ENCODE measurements at regions not wholly inside any gene's neighbourhood (a gene's known extent, or its start where the extent isn't known, plus 50 kb on each side); places are given as distances from the start of the nearest gene placed in this dataset.

DNA sequence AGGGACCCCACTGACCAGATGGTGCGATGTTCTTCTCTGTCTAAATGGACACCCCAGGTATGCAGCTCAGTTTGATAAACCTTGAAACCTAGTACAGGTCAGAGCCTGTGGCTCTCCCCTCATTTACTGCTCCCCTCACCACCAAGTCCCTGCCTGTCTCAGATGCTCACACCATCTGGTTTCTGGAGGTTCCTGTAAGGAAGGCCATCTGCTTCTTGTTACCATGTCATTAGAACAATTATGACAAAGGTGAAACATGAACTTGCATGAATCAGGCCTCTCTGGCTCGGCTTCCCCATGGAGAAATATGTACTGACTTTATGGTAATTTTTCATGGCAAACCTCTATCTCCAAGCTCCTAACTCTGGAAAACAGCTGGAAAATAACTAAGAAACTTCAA lies 965.7 kb downstream of the UQCRFS1 start:
- no peak for DNase-seq

- DNase-seq, result no peak
These were observed 967.0 kb downstream of the UQCRFS1 start for GRCh38 chr19:28245937-28246336.

DNA sequence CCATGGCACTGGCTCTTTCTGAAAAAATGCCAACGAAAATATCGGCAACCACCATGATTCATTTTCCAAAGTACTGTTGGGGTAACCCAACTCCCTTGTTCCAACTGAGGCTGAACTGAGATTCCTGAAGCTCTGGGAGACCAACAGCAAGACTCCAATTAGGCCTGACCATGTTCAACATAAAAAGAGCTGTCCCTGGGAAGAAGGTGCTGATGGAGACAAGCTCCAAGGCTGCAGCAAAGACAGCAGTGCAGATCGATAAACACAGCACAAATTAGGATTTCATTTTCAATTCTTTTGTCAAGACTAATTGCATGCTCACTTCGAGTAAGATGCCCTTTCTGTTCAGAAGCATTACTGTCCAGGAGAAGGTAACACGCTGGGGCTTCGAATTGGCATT lies 968.0 kb downstream of the UQCRFS1 start:
- DNase-seq, result no peak

- peak; percentile 9 to 57 for DNase-seq
These were observed 970.5 kb downstream of the UQCRFS1 start for GRCh38 chr19:28242317-28242927.

DNA sequence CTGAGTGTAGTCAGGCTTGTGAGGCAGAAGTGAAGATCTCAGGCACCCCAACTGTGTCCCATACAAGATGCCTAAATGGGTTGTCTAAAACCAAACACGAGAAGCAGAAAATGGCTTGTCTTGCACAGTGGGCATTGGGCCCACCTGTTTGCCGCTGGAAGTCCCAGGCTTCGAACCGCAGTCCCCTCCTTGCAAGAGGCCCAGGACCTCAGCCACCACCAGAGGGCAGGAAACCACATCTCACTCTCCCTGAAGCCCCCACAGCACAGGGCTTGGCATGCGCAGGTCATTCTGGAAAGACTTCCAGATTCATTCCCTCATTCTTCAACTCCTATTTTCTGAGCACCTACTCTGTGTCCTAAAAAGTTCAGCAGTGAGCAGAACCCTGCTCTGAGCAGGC lies 973.7 kb downstream of the UQCRFS1 start:
- peak in 1 of 2 experiments; percentile 5 for DNase-seq

GRCh38 chr19:28238270-28238820 lies 974.6 kb downstream of the UQCRFS1 start:
- no peak for DNase-seq

- DNase-seq, result no peak
These were observed 977.3 kb downstream of the UQCRFS1 start for GRCh38 chr19:28235606-28236125.

- DNase-seq, result no peak
These were observed 978.3 kb downstream of the UQCRFS1 start for GRCh38 chr19:28234637-28235036.

GRCh38 chr19:28228854-28229253 lies 984.1 kb downstream of the UQCRFS1 start:
- DNase-seq, result no peak

GRCh38 chr19:28224441-28224840 lies 988.5 kb downstream of the UQCRFS1 start:
- no peak for DNase-seq

DNA sequence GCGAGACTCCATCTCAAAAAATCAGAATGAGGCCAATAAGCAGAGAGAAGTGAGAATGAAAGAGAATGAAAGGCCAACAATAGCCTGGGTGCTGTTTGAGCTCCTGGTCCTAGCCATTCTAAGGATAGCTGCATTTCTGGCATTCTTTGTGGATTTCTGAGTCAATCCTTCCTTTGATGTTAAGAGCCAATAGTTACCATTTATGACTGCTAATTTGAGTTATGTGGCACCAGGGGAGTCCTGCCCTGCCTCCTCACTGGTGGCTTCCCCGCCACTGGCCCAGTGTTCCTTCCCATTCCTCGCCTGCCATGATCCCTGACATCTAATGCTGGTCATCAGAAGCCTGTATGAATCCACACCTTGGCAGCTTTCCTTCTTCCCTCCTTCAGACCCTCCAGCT lies 991.2 kb downstream of the UQCRFS1 start:
- no peak for DNase-seq

DNA sequence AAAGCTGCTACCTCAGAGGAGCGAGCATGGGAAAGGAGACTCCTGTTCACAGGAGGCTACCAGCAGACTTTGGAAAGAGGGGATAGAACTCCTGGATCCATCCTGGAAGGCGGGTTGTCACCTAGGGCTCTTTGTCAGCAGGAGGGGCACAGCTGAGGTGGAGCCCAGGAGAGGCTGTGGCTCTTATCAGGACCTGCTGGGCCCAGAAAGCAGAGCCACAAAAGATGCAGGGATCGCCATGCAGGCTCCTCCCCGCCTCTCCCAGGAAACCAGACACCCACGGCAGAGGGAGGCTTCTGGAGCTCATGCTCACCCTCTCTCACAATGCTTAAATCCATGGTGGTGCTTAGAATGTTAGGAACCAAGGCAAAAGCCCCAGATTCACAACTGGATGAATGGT lies 994.2 kb downstream of the UQCRFS1 start:
- DNase-seq, result no peak

DNA sequence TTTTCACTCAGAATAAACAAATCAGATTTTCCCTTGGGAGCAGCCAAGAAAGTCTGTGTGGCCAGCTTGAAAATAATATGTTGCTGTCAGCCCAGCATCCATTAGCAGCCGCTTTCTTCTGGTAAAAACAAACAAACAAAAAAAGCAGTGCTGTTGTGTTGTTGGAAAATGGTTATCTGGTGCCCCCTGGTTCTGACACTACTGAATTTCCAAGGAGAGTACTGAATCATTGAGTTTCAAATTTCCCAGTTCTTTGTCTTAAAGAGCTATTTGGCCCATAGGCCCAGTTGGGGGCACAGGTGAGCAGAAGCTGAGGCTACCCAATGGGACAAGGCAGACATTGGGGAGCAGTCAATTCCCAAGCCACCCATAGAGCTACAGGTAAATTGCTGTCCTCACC lies 995.9 kb downstream of the UQCRFS1 start:
- no peak for DNase-seq

- DNase-seq, result no peak
These were observed 999.4 kb downstream of the UQCRFS1 start for GRCh38 chr19:28213470-28214082.

DNA sequence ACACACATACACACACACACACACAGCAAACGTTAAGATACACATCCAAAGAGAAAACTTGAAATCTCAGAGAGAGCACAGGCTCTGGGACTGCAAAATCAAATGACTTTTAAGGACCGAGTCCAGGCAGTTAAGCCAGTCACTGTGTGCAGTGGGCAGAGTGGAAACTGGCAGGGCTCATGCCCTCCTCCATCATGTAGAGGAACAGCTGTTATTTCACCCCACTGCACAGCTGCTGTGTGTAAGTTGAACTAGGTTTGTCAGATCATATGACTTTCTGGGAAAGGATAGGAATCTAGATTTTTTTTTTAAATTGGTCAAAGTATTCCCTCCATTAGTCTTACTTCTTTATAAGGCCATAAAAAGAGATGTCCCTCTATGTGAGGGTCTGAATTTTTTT lies 1002.1 kb downstream of the UQCRFS1 start:
- DNase-seq, result no peak

DNA sequence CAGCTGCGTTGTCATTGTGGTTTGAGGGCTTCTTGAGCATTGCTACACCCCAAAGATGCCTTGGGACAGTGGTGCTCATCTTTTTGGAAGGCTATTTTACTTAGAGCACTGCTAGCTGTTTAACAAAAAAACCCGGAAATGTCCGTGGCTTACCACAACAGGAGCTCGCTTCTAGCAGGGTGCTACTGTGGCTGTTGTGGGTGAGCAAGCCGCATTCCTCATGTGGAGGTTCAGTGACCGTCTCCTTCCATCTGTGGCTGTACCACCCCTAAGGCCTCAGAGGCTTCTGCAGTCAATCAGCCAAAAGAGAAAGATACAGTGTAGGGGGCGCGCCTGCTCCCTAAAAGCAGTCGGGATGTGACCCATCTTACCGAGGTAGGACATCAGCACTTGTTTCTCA lies 1004.2 kb downstream of the UQCRFS1 start:
- DNase-seq, result no peak

GRCh38 chr19:28207244-28207643 lies 1005.7 kb downstream of the UQCRFS1 start:
- DNase-seq, result no peak

GRCh38 chr19:28201462-28201943 lies 1011.4 kb downstream of the UQCRFS1 start:
- DNase-seq, result no peak

DNA sequence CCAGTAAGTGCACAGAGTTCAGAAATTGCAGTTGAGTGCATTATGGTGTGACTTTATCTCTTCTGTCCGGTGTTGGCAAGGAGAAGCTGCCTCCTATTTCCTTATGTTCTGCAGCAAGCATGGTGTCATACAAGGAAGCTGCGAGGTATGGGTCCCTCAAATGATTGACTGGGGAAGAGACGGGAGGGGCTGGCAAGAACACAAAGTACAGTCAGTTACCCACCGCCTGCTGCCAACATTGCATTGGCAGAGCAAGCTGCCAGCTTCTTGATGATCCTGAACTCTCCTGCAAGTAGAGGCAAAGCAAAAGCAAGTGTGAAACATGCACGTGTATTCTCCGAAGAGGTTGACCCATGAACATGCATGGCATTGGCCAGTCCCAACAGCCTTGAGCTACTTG lies 1013.6 kb downstream of the UQCRFS1 start:
- DNase-seq, result no peak

DNA sequence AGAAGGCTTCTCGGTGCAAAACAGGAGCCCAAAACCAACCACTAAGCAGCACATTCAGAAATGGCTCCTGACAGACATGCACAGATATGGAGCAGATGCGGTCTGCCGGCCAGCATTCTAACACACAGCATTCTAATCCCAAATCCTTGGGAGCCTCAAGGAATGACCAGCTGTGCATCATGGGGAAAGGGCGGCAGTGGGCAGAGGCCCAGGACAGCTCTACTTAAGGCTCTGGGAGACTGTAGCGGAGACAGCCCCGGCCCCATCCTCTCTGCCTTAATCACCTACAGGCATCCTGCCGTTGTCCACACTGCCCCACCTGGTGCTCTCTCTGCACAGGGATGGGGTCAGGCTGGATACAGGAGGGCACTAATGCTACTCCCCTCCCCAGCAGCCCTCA lies 1016.0 kb downstream of the UQCRFS1 start:
- DNase-seq, result no peak

DNA sequence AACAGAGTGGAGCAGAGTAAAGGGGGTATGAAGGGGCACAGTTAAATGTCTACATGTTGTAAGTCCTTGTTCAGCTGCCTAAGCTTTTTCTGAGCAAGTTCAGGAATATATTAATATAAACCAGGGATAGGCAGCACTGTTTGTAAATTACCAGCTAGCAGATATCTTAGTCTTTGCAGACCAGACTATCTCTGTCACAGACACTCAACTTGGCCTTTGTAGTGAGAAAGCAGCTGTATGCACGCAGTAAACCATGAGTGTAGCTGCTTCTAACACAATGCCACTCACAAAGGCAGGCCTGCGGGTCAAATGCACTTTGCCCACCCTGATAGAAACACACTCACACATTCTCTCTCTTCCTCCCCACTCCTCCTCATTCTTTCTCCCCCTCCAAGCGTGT lies 1016.9 kb downstream of the UQCRFS1 start:
- DNase-seq, result no peak

- no peak for DNase-seq
These were observed 1027.3 kb downstream of the UQCRFS1 start for GRCh38 chr19:28185646-28186045.

DNA sequence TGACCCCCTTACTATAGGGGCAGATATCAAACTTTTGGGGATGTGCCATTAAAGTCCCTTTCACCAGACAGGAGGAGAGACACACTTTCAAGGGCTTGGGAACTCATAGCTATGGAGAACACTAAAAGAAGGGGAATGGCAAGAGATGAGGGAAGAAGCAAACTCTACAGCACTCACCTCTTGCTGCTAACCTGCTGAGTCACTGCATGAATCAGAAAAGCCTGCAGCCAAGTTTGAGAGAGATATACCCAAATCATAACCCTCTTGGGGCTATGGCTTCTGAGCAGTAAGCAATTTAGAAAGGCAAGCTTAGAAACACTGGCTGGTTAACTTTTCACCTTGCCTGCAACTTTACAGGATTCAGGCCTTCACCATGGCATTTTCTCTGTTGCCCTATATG lies 1028.0 kb downstream of the UQCRFS1 start:
- DNase-seq, result no peak

DNA sequence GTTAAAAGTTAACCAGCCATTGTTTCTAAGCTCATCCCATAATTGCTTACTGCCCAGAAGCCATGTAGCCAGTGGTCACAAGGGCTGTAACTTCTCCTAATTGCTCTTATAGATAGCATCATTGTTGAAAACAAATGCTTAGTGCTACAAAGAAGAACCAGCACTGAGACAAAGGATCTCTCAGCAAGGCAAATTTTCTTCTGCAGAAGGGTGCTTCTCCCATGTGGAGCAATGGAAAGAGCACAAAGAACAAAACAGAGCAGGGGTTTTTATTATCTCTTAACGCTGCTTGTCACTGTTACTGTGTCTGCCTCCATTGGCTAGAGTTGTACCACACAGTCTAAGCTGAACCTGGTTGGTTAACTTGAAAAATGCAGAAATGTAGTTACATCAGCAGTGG lies 1036.8 kb downstream of the UQCRFS1 start:
- DNase-seq, result no peak

All from SHP77 (cell line).